ENCODE measurements at regions not wholly inside any gene's neighbourhood (a gene's known extent, or its start where the extent isn't known, plus 50 kb on each side); places are given as distances from the start of the nearest gene placed in this dataset.
"Not testable (repeated sequence)": the region's sequence is repeated elsewhere in the genome, so short reads cannot be mapped to it uniquely, and the experiment has no call there.

DNA sequence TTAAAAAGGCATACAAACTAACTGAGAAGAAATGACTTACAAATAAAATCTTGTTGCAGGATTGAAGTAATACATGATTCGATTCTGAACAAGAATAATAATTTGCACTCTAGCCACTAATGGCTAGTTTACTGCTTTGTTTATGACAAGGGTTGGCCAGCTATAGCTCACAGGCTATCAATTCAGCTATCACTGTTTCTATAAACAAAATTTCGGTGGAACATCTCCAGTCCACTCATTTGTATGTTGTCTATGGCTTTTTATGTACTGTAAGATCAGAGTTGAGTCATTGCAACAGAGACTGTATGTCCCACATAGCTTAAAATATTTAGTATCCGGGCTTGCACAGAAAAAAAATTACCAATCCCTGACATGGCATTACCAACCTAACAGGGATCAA, 543.7 kb upstream of the CNTNAP5 start:
- no peak for DNase-seq (ENCODE audit: low read depth)

DNA sequence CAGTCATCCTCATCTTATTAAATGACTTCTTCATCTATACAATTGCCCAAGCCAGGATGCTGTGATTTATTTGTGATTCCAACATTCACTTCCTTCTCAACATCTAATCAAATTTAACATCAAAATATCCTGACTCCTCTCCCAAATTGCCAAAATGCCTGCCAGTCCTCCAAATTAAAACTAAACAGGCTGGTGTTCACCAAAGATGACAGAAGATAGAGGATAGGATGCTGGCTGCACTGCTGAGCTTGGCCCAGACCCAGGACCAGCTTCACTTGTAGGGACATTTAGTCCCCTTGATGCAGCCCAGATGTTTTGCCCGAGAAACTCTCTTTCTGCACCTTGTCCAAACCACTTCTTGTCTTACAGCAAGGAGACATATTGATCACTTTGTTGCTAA, 540.0 kb upstream of the CNTNAP5 start:
- no peak for DNase-seq (ENCODE audit: low read depth)

DNA sequence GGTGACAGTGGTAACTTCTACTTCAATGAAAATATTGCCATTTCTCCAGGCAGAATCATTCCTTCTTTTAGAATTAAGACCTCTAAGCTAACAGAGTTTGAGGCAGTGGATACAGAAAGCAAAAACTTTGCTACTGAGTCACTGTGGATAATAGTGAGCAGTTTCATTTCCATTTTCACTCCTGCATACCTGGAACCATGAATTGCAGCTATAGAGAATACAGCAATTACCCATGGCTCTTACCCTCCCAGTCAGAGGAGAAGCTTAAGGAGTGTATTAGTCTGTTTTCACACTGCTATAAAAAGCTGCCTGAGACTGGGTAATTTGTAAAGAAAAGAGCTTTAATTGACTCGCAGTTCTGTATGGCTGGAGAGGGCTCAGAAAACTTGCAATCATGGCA, 531.4 kb upstream of the CNTNAP5 start:
- DNase-seq (ENCODE audit: low read depth) = no peak

DNA sequence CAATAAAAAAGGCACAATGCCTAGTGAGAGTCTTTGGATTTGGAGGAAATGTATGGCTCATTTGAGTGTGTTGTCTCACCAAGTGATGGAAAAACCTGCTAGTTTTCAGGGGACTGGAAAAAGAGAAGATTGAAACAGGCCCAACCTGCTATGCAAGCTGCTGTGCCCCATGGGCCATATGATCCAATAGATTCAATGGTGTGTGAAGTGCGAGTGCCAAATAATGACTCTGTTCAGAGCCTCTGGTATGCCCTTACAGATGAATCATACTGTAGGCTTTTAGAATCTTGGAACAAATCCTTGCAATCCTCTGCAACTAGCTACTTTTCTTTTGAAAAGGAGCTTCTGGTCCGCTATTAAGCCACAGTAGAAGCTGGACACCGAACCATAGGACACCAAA, 529.8 kb upstream of the CNTNAP5 start:
- DNase-seq (ENCODE audit: low read depth) = no peak

DNA sequence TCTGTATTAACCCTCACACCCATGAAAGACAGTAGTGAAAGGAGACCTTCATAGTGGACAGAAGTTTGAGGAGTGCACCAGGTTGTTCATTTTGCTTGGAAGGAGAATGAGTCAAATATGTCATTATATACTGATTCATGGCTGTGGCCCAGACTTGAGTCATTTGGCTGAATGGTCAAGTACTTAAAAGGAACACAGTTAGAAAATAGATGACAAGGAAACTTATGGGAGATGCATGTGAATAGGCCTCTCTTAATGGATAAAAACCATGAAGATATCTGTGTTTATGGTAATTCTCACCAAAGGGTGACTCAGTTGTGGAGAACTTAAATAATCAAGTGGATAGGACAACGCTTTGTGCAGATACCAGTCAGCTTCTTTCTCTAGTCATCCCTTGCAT, 524.7 kb upstream of the CNTNAP5 start:
- peak; percentile 68 for DNase-seq (ENCODE audit: low read depth)

DNA sequence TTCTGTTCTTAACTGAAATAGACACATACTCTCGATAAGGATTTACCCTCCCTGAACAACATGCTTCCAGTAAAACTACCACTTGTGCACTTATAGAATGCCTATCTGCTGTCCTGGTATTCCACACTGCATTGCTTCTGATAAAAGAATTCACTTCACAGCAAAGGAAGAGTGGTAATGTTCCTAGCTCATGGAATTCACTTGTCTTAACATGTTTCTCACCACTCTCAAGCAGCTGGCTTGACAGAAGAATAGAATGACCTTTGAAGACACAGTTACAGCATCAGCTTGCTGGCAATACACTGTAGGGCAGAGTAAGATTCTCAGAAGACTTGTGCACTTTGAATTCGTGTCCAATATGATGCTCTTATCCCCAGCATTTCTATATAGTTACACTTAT, 524.1 kb upstream of the CNTNAP5 start:
- no peak for DNase-seq (ENCODE audit: low read depth)

DNA sequence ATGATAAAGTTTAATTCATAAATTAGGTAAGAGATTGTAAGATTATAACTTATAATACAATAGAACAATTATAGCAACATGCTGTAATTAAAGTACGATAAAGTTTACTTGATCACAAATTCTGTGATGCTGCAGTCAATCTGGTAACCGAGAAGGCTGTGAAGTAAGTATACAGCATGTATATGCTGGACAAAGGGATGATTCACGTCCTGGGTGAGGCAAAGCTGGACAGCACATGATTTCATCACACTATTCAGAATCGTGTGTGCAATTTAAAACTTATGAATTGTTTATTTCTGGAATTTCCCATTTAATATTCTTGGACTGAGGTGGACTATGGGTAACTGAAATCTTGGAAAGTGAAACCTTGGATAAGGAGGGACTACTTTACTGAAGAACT, 522.2 kb upstream of the CNTNAP5 start:
- DNase-seq (ENCODE audit: low read depth) = peak; percentile 62

DNA sequence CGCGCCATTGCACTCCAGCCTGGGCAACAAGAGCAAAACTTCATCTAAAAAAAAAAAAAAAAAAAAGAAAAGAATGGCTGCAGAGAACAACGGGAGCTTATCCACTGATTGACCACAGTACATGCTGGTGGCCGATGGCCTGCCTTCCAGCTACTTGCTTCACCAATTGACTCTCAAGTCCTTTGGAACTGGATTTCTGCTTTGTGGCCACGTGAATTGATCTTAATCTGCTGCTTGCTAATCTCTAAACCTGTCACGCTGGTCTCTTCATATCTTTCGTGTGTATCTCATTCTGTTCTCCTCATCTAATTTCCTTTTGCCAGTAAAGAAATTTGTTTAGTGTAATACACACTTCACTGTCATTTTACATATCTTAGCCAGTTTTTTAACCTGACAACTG, 512.5 kb upstream of the CNTNAP5 start:
- no peak for DNase-seq (ENCODE audit: low read depth)

DNA sequence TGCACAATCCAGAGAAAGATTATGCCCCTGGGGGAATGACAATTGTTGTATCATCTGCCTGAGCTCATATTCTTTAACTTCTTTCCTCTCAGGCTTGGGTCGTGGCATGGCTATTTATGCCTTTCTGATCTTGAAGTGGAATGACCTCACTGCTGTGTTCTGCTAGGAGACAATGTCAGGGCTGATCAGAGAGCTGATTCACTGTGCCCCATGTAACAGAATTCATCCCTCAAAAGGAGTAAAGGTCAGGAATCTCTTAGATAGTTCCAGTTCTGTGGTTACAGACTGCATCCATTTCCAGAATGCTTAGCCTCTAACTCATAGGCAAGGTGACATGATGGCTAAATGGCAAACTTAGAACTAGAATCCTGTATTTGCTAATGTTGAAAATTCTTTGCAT, 511.7 kb upstream of the CNTNAP5 start:
- peak; percentile 77 for DNase-seq (ENCODE audit: low read depth)

DNA sequence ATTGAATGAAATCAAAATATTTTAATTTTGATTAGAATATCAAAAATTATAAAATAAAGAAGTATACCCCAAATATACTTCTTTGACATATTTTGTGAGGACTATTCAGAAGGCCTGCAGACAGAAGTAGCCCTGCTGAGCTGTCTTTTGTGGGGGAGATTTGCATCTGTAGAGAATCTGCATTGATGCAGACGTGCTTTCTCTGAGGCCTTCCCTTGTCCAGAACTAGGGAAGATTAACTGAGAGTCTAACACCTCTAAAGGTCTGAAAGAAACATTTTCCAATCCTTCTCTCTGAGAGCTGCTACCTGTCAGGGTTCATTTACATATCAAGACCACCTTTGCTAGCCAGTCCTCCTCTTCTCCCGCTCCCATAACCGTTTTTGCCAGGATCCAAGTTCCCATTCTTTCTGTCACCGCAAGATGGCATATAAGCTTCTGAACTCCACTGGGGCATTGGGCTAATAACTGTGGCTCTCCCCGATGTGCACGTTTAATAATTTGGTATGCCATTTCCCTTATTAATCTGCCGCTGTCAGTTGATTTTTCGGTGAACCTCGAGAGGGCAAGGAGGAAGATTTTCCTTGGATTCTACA, 510.4 kb upstream of the CNTNAP5 start:
- no peak for DNase-seq (ENCODE audit: low read depth)

DNA sequence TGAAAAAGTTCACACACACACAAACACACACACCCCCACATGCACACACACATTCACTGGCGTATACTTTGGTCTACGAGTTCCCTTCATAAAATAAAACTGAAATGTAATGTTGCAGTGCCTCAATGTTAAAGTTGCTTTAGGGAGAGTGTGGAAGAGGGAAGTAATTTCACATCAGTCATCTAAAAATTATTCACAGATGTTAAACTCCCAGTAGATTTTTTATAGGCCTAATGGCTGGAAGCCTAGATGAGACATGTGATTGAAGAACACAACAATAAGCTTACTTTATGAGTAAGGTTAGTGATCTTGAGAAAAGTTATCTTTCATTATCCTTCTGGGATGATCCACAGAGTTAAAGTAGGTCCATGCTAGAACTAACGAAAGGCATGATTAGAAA, 506.7 kb upstream of the CNTNAP5 start:
- peak; percentile 71 for DNase-seq (ENCODE audit: low read depth)

DNA sequence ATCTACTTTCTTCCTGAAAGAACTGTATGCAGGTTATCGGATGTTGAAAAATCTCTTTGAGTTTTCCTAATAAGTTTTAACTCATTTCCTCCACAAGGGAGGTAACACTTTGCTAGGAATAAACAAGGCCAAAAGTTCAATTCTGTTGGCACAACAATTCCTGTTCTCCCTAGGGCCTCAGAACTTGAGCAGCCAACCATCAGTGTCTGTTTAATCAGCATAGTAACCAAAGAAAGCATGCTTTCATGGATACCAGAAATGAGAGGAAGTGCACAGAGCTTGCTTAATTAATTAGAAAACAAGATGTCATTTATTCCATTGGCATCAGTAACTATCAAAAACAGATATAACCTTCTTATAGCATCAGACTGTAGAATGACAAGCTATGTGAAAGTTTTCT, 503.2 kb upstream of the CNTNAP5 start:
- no peak for DNase-seq (ENCODE audit: low read depth)

DNA sequence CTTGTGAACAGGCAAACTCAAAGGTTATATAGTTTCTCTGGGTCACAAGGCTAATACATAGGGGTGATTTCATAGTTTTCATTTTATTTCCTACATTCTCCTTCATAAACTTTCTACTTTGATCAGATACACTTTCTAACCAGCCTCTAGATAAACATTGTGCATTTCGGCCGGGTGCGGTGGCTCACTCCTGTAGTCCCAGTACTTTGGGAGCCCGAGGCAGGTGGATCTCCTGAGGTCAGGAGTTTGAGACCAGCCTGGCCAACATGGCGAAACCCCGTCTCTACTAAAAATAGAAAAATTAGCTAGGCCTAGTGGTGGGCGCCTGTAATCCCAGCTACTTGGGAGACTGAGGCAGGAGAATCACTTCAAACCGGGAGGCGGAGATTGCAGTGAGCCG, 502.6 kb upstream of the CNTNAP5 start:
- DNase-seq (ENCODE audit: low read depth) = not testable (repeated sequence)

DNA sequence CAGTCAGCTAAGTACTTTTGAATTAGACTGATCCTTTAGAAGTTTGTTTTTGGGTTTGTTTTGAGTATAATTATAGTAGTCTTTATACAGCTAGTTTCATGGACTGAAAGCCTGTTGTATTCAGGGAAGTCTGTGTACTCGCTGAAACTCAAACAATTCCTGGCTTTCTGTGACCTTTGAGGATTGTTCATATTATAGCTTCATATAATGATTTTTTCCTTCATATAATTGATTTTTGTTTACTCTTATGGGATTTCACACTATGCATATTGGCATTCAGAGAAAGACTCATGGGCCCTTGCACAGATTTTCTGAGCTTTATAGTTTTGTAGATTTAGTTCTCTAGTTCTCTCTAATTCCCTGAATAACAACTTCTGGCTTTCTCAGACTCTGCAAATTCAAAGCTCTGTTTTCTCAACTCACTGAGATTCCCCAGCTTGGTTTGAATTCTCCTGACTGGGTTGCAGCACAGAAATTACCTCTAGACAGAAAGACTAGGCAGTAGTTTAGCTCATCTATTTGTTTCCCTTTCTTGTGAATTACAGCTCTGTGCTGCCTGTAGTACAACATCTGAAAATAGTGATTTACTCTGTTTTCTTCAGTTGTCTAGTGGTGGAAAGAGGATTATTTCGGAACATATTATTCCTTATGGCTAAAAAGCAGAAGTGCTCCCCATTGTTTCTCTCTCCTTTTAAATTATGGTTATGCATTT, 495.9 kb upstream of the CNTNAP5 start:
- no peak for DNase-seq (ENCODE audit: low read depth)

DNA sequence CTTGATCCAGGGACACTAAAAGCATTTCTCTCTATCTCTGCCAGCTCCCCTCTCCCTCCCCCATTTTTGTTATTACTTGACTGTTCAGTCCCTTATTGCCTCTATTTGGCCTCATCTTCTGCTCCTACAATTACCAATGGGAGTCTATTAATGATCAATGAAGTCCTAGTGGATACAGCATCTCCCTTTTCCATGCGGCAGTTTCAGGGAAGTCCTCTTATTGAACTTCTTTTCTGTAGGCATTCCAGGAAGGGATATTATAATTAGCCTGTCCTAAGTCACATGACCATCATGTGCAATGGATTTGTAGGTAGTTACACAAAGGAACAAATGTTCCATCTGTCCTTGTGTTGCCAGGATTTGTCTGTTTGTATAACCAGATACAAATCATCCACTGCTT, 495.1 kb upstream of the CNTNAP5 start:
- DNase-seq (ENCODE audit: low read depth) = no peak

DNA sequence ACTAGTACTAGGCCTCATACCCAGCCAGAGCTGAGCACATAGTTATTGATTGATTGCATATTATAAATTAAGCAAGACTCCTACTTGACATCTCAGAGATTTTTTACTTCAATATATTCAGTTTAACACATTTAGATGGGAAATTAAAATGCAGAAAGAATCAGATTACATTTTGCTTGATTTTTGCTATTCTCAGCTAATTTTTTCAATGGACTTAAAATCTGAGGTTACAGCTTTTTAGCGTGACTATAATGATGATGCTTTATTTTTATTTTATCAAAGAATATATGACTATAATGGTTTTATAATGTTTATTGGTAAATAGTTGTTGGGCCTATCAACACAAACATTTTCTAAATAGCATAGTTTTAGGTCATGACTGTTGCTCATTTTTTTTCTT, 493.0 kb upstream of the CNTNAP5 start:
- DNase-seq (ENCODE audit: low read depth) = no peak

DNA sequence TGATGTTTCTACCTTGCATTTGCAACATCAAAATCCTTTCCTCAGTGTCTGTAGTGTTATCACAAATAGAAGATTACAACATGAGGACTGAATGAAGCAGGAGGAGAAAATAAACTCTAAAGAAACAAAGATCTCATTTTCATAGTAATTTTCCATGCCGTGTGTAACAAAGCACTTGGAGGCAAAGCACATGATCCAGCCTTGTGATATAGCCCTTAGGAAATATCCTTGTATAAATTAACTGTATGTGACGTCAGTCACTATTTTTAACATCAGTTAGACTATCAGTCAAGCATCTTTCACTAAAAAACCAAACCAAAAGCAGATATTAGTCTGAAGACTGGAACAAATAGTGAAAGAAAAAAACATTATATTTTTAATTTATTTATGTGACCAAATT, 492.1 kb upstream of the CNTNAP5 start:
- no peak for DNase-seq (ENCODE audit: low read depth)

DNA sequence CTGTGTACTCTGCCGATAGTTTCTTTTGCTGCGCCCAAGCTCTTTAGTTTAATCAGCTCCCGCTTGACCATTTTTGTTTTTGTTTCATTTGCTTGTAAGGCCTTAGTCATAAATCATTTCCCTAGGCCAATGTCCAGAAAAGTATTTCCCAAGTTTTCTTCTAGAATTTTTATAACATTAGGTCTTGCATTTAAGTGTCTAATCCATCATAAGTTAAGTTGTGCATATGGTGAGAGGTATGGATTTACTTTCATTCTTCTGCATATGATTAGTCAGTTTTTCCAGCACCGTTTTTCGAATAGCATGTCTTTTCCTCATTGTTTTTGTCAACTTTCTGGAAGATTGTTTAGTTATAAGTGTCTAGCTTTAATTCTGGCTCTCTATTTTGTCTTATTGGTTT, 484.8 kb upstream of the CNTNAP5 start:
- DNase-seq (ENCODE audit: low read depth) = no peak

DNA sequence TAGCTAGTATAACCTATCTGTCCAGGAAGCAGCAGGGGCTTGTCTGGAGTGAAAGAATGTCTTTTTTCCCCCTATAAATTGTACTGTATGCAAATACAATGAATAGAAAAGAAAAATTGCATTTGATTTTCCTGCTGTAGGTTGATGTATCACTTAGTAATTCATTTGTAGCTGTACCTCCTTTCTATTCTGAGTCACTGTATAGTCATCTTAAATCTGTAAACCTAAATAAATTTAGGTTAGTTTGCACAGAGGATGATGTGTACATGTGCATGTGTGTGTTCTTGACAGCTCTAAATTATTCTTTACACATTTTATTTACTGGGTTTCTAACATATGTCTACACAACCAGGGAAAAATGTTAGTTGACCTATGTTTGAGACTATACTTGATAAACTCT, 478.7 kb upstream of the CNTNAP5 start:
- peak; percentile 19 for DNase-seq (ENCODE audit: low read depth)

DNA sequence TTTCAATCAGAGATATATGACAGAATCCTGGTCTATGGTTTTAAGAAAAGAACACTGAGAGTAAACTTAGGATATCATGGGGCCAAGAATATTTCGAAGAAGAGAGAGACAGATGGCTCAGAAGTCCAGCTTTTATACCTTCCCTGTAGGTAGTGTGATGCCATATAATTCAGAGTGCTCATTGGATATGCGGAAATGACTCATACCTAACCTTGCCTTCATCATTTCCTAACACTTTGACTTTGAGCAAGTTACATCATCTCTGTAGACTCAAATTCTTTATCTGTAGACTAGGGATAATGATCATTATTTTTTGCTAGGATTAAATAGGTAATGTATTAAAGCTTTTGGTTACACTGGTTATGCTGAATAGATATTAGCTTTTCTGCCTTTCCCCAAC, 461.6 kb upstream of the CNTNAP5 start:
- DNase-seq (ENCODE audit: low read depth) = peak; percentile 51

DNA sequence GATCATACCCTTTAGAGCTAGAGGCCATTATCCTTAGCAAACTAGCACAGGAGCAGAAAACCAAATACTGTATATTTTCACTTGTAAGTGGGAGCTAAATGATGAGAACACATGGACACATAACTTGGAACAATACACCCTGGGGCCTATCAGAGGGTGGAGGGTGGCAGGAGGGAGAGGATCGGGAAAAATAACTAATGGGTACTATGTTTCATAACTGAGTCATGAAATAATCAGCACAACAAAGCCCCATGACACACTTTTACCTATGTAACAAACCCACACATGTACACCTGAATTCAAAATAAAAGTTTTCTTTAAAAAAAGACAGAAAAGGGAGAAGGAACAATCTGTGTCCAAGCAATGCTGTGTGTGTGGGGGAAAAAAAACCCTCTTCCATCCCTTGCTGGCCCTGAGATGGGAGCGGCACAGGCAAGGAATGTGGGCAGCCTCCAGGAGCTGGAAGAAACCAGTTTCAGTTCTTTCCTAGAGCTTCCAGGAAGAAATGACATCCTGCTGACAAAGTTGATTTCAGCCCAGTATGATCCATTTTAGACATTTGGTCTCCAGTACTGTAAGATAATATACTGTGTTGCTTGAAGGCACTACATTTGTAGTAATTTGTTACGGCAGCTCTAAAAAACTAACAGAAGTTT, 458.7 kb upstream of the CNTNAP5 start:
- DNase-seq (ENCODE audit: low read depth) = peak; percentile 3

DNA sequence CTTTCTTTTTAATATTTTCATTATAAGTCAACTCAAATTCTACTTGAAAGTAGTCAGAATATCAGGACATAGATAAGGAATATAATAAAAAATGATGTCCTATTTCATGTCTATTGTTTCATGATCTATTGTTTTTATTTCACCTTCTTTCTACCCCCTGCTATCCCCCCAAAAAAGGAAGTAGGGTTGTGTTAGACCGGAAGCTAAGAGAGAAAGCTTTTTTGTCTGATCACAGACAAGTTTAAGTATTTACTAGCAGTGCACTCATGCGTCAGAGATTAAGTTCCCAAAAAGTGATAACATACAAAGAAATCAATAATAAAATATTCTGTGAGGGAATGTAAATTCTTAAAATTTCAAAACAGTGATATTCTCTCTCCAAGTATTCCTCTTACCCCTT, 447.1 kb upstream of the CNTNAP5 start:
- DNase-seq (ENCODE audit: low read depth) = no peak

DNA sequence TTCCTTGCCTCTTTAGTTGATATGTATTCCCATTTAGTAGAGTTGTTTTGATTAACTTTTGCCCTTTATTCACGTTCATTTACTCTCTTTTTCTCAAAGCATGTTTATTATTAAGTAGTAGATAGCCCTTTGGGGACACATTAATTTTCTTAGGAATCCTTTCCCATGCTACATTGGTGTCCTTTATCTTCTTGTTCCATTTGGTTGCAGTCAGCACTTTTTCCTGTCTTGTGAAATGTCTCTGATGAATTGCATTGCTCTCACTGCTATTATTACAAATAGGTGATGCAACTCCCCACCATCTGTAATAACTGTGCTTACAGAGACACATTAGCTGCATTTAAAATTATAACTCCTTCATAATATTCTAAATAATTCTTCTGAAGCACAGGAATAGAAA, 428.5 kb upstream of the CNTNAP5 start:
- DNase-seq (ENCODE audit: low read depth) = no peak
